WTC11 (cell line): ENCODE measurements at regions not wholly inside any gene's neighbourhood (a gene's known extent, or its start where the extent isn't known, plus 50 kb on each side); places are given as distances from the start of the nearest gene placed in this dataset.

ENCODE experiments used
- FOXP1 ChIP-seq: sonication (generic); formaldehyde crosslinking; IDR thresholded peaks from 2 replicates; pipeline ENCODE4 v1.8.0; 2022; ENCODE audit warnings: missing genetic modification reagents, mild to moderate bottlenecking, moderate library complexity, borderline replicate concordance
- TF ChIP-seq, protein P1 (sequence below): fragments of 200-600 bp; IDR thresholded peaks from 2 replicates; pipeline ENCODE4 v1.8.0; 2022; ENCODE audit warnings: antibody characterized with exemption
- TF ChIP-seq, protein P2 (sequence below): sonication (generic); formaldehyde crosslinking; IDR thresholded peaks from 2 replicates; pipeline ENCODE4 v1.8.0; 2022; ENCODE audit warnings: mild to moderate bottlenecking, missing genetic modification reagents
- TF ChIP-seq, protein P3 (sequence below): sonication (generic); formaldehyde crosslinking; IDR thresholded peaks from 2 replicates; pipeline ENCODE4 v1.8.1; 2023; ENCODE audit warnings: mild to moderate bottlenecking, moderate library complexity, missing genetic modification reagents

DNA sequence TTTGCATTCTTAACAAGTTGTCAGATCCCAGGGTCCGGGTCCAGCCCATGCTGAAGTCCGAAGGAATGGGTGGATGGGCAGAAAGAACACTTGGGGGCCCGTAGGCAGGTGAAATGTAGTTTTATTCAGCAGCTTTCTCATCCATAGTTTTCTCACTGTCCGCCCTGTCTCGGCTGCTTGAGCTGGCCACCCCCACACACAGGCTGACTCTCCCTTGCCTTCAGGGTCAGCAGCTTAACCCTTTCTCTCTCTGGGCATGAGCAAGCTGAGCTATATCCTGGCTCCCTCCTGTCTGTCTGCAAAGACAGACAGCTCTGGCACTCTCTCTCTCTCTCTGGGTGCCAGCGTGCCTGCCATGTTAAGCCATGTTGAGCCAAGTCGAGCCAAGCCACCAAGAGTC, 163.9 kb downstream of the PTCSC3 start:
- TF ChIP-seq, protein P1, sequence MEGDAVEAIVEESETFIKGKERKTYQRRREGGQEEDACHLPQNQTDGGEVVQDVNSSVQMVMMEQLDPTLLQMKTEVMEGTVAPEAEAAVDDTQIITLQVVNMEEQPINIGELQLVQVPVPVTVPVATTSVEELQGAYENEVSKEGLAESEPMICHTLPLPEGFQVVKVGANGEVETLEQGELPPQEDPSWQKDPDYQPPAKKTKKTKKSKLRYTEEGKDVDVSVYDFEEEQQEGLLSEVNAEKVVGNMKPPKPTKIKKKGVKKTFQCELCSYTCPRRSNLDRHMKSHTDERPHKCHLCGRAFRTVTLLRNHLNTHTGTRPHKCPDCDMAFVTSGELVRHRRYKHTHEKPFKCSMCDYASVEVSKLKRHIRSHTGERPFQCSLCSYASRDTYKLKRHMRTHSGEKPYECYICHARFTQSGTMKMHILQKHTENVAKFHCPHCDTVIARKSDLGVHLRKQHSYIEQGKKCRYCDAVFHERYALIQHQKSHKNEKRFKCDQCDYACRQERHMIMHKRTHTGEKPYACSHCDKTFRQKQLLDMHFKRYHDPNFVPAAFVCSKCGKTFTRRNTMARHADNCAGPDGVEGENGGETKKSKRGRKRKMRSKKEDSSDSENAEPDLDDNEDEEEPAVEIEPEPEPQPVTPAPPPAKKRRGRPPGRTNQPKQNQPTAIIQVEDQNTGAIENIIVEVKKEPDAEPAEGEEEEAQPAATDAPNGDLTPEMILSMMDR = no peak
- TF ChIP-seq, protein P2, sequence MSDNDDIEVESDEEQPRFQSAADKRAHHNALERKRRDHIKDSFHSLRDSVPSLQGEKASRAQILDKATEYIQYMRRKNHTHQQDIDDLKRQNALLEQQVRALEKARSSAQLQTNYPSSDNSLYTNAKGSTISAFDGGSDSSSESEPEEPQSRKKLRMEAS (CRISPR knock-in tag) = no peak
- TF ChIP-seq, protein P3, sequence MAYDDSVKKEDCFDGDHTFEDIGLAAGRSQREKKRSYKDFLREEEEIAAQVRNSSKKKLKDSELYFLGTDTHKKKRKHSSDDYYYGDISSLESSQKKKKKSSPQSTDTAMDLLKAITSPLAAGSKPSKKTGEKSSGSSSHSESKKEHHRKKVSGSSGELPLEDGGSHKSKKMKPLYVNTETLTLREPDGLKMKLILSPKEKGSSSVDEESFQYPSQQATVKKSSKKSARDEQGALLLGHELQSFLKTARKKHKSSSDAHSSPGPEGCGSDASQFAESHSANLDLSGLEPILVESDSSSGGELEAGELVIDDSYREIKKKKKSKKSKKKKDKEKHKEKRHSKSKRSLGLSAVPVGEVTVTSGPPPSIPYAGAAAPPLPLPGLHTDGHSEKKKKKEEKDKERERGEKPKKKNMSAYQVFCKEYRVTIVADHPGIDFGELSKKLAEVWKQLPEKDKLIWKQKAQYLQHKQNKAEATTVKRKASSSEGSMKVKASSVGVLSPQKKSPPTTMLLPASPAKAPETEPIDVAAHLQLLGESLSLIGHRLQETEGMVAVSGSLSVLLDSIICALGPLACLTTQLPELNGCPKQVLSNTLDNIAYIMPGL (CRISPR knock-in tag) = no peak
- no peak for TF ChIP-seq FOXP1 (CRISPR knock-in tag)
